ENCODE measurements at regions not wholly inside any gene's neighbourhood (a gene's known extent, or its start where the extent isn't known, plus 50 kb on each side); places are given as distances from the start of the nearest gene placed in this dataset.
"Not testable (repeated sequence)": the region's sequence is repeated elsewhere in the genome, so short reads cannot be mapped to it uniquely, and the experiment has no call there.

GRCh38 chr20:51950926-51951325 lies 148.6 kb upstream of the SALL4 start:
- Histone ChIP-seq H3K27me3 (ENCODE audit: control insufficient read depth, insufficient read depth, low read length) (no peaks in the 10 kb centered on the region), H3K9me3 (ENCODE audit: control insufficient read depth, insufficient read depth, low read length) (no peaks in the 10 kb centered on the region), H3K4me3 (ENCODE audit: low read depth, low read length) (no peak overlapping the region), H3K27ac (ENCODE audit: low read depth, low read length) (no peak overlapping the region)
- ChIA-PET POLR2A (no interaction called here), CTCF (no interaction called here)
- DNase-seq (ENCODE audit: low read depth, low spot score): no peak
- TF ChIP-seq CTCF (IDR thresholded peaks at IDR 0.05; ENCODE audit: low read depth, low read length): no peak

GRCh38 chr20:51946586-51946985 lies 144.3 kb upstream of the SALL4 start:
- no peaks in the 10 kb centered on the region for H3K9me3 ChIP-seq (ENCODE audit: control insufficient read depth, insufficient read depth, low read length)
- H3K27ac ChIP-seq (ENCODE audit: low read depth, low read length): no peak overlapping the region
- no peaks in the 10 kb centered on the region for H3K27me3 ChIP-seq (ENCODE audit: control insufficient read depth, insufficient read depth, low read length)
- TF ChIP-seq CTCF (IDR thresholded peaks at IDR 0.05; ENCODE audit: low read depth, low read length): no peak
- POLR2A ChIA-PET: no interaction called here
- DNase-seq (ENCODE audit: low read depth, low spot score): no peak
- CTCF ChIA-PET: no interaction called here
- no peak overlapping the region for H3K4me3 ChIP-seq (ENCODE audit: low read depth, low read length)

- POLR2A ChIA-PET: no interaction called here
- DNase-seq (ENCODE audit: low read depth, low spot score): no peak
- TF ChIP-seq CTCF (IDR thresholded peaks at IDR 0.05; ENCODE audit: low read depth, low read length): no peak
- Histone ChIP-seq H3K27me3 (ENCODE audit: control insufficient read depth, insufficient read depth, low read length) (no peaks in the 10 kb centered on the region), H3K4me3 (ENCODE audit: low read depth, low read length) (no peak overlapping the region), H3K27ac (ENCODE audit: low read depth, low read length) (no peak overlapping the region), H3K9me3 (ENCODE audit: control insufficient read depth, insufficient read depth, low read length) (no peaks in the 10 kb centered on the region)
- CTCF ChIA-PET: interaction anchor here (0.6 to 1.1 kb wide), 2 partner anchors 69 to 245 kb away, joined by 3 to 4 read pairs; no protein-coding TSS in a partner anchor
These were observed 143.6 kb upstream of the SALL4 start for GRCh38 chr20:51945881-51946280.

GRCh38 chr20:51945177-51945576 lies 142.9 kb upstream of the SALL4 start:
- Histone ChIP-seq H3K9me3 (ENCODE audit: control insufficient read depth, insufficient read depth, low read length) (no peaks in the 10 kb centered on the region; the same call in 1 of the 2 replicates), H3K4me3 (ENCODE audit: low read depth, low read length) (no peak overlapping the region), H3K27me3 (ENCODE audit: control insufficient read depth, insufficient read depth, low read length) (no peaks in the 10 kb centered on the region), H3K27ac (ENCODE audit: low read depth, low read length) (no peak overlapping the region)
- TF ChIP-seq CTCF (IDR thresholded peaks at IDR 0.05; ENCODE audit: low read depth, low read length): no peak
- CTCF ChIA-PET: interaction anchor here (1.1 kb wide), 1 partner anchor 244 kb away, joined by 4 read pairs; no protein-coding TSS in a partner anchor
- no peak for DNase-seq (ENCODE audit: low read depth, low spot score)
- POLR2A ChIA-PET: no interaction called here

GRCh38 chr20:51943761-51944160 lies 141.4 kb upstream of the SALL4 start:
- H3K27ac ChIP-seq (ENCODE audit: low read depth, low read length): no peak overlapping the region
- CTCF ChIA-PET: interaction anchor here (0.6 kb wide), 2 partner anchors 22 to 68 kb away, joined by 4 to 5 read pairs; no protein-coding TSS in a partner anchor
- no peak overlapping the region for H3K4me3 ChIP-seq (ENCODE audit: low read depth, low read length)
- TF ChIP-seq CTCF (IDR thresholded peaks at IDR 0.05; ENCODE audit: low read depth, low read length): no peak
- POLR2A ChIA-PET: interaction anchor here (0.7 kb wide), 1 partner anchor 158 kb away, joined by 6 read pairs; no protein-coding TSS in a partner anchor
- H3K27me3 ChIP-seq (ENCODE audit: control insufficient read depth, insufficient read depth, low read length): no peaks in the 10 kb centered on the region
- DNase-seq (ENCODE audit: low read depth, low spot score): no peak
- no peaks in the 10 kb centered on the region; the same call in 1 of the 2 replicates for H3K9me3 ChIP-seq (ENCODE audit: control insufficient read depth, insufficient read depth, low read length)

GRCh38 chr20:51943326-51943725 lies 141.0 kb upstream of the SALL4 start:
- POLR2A ChIA-PET: interaction anchor here (0.7 kb wide), 1 partner anchor 158 kb away, joined by 6 read pairs; no protein-coding TSS in a partner anchor
- not testable (repeated sequence) for H3K27me3 ChIP-seq (ENCODE audit: control insufficient read depth, insufficient read depth, low read length); H3K27ac ChIP-seq (ENCODE audit: low read depth, low read length); DNase-seq (ENCODE audit: low read depth, low spot score); H3K4me3 ChIP-seq (ENCODE audit: low read depth, low read length); H3K9me3 ChIP-seq (ENCODE audit: control insufficient read depth, insufficient read depth, low read length)
- CTCF ChIA-PET: interaction anchor here (0.6 kb wide), 2 partner anchors 23 to 68 kb away, joined by 4 to 5 read pairs; no protein-coding TSS in a partner anchor
